ENCODE measurements at regions not wholly inside any gene's neighbourhood (a gene's known extent, or its start where the extent isn't known, plus 50 kb on each side); places are given as distances from the start of the nearest gene placed in this dataset.
A peak's percentile ranks its signal among the peaks of the same experiment; 100 is the strongest.

GRCh38 chr2:134117676-134118075, 136.2 kb upstream of the MGAT5 start:
- intact Hi-C loops (cut with micrococcal nuclease; ENCODE audit: unreplicated experiment) = loop anchor here (1.0 to 5.0 kb wide), 5 partner anchors 90 to 333 kb away; no protein-coding TSS in a partner anchor
- Histone ChIP-seq H3K9me3 (ENCODE audit: low read depth, low read length, poor library complexity, severe bottlenecking) (no peaks in the 10 kb centered on the region), H3K27me3 (replicated peaks; ENCODE audit: insufficient read depth, low read depth, low read length, poor library complexity) (peaks cover 26% of the 10 kb centered on the region), H3K4me1 (ENCODE audit: insufficient read depth, low read length, poor library complexity, severe bottlenecking) (peaks cover 6% of the 10 kb centered on the region), H3K4me3 (ENCODE audit: low read depth, low read length, poor library complexity, severe bottlenecking) (no peak overlapping the region), H3K36me3 (ENCODE audit: insufficient read depth, low read length, poor library complexity, severe bottlenecking) (no peaks in the 10 kb centered on the region), H3K27ac (ENCODE audit: low read depth, low read length, poor library complexity, severe bottlenecking) (no peak overlapping the region)
- ChIA-PET CTCF (interaction anchor here (1.3 to 4.2 kb wide), 3 partner anchors 128 to 333 kb away, joined by 6 to 35 read pairs (median 26); no protein-coding TSS in a partner anchor), POLR2A (ENCODE audit: low non-redundant PET) (interaction anchor here (0.6 kb wide), 2 partner anchors 52 to 312 kb away, joined by 4 read pairs; no protein-coding TSS in a partner anchor)
- no peak for TF ChIP-seq EZH2 (IDR thresholded peaks at IDR 0.05; ENCODE audit: borderline replicate concordance, low read depth, low read length, poor library complexity, severe bottlenecking)
- TF ChIP-seq CTCF (conservative IDR thresholded peaks at IDR 0.05; ENCODE audit: low read depth, low read length) = no peak
- no peak for DNase-seq (ENCODE audit: low spot score)
- BruUV-seq (replicated peaks) = no TSS peak

- TF ChIP-seq CTCF (conservative IDR thresholded peaks at IDR 0.05; ENCODE audit: low read depth, low read length) (peak; percentile 84), EZH2 (IDR thresholded peaks at IDR 0.05; ENCODE audit: borderline replicate concordance, low read depth, low read length, poor library complexity, severe bottlenecking) (no peak)
- intact Hi-C loops (cut with micrococcal nuclease; ENCODE audit: unreplicated experiment) = loop anchor here (1.0 to 5.0 kb wide), 5 partner anchors 89 to 332 kb away; no protein-coding TSS in a partner anchor
- H3K27ac ChIP-seq (ENCODE audit: low read depth, low read length, poor library complexity, severe bottlenecking) = no peak overlapping the region
- no peaks in the 10 kb centered on the region for H3K9me3 ChIP-seq (ENCODE audit: low read depth, low read length, poor library complexity, severe bottlenecking)
- no peaks in the 10 kb centered on the region for H3K36me3 ChIP-seq (ENCODE audit: insufficient read depth, low read length, poor library complexity, severe bottlenecking)
- H3K4me1 ChIP-seq (ENCODE audit: insufficient read depth, low read length, poor library complexity, severe bottlenecking) = peaks cover 6% of the 10 kb centered on the region
- peak; percentile 90 for DNase-seq (ENCODE audit: low spot score)
- POLR2A ChIA-PET (ENCODE audit: low non-redundant PET) = interaction anchor here (0.6 kb wide), 2 partner anchors 51 to 311 kb away, joined by 4 read pairs; no protein-coding TSS in a partner anchor
- H3K27me3 ChIP-seq (replicated peaks; ENCODE audit: insufficient read depth, low read depth, low read length, poor library complexity) = peaks cover 26% of the 10 kb centered on the region
- CTCF ChIA-PET = interaction anchor here (0.6 to 4.2 kb wide), 7 partner anchors 9 to 333 kb away, joined by 3 to 35 read pairs (median 6); no protein-coding TSS in a partner anchor
- no TSS peak for BruUV-seq (replicated peaks)
- no peak overlapping the region for H3K4me3 ChIP-seq (ENCODE audit: low read depth, low read length, poor library complexity, severe bottlenecking)
Measured at GRCh38 chr2:134118279-134119116, 135.4 kb upstream of the MGAT5 start.

- CTCF ChIA-PET = interaction anchor here (0.6 to 4.2 kb wide), 5 partner anchors 8 to 332 kb away, joined by 3 to 35 read pairs (median 8); no protein-coding TSS in a partner anchor
- BruUV-seq (replicated peaks) = no TSS peak
- POLR2A ChIA-PET (ENCODE audit: low non-redundant PET) = no interaction called here
Measured at GRCh38 chr2:134119117-134119712, 134.7 kb upstream of the MGAT5 start.

More at GRCh38 chr2:134119117-134119712, 134.7 kb upstream of the MGAT5 start:
- Histone ChIP-seq H3K36me3 (ENCODE audit: insufficient read depth, low read length, poor library complexity, severe bottlenecking) (no peaks in the 10 kb centered on the region), H3K9me3 (ENCODE audit: low read depth, low read length, poor library complexity, severe bottlenecking) (no peaks in the 10 kb centered on the region), H3K27me3 (replicated peaks; ENCODE audit: insufficient read depth, low read depth, low read length, poor library complexity) (peaks cover 23% of the 10 kb centered on the region), H3K4me1 (ENCODE audit: insufficient read depth, low read length, poor library complexity, severe bottlenecking) (peaks cover 6% of the 10 kb centered on the region), H3K27ac (ENCODE audit: low read depth, low read length, poor library complexity, severe bottlenecking) (no peak overlapping the region), H3K4me3 (ENCODE audit: low read depth, low read length, poor library complexity, severe bottlenecking) (peak overlapping the region; percentile 70)
- TF ChIP-seq EZH2 (IDR thresholded peaks at IDR 0.05; ENCODE audit: borderline replicate concordance, low read depth, low read length, poor library complexity, severe bottlenecking) = no peak
- TF ChIP-seq CTCF (conservative IDR thresholded peaks at IDR 0.05; ENCODE audit: low read depth, low read length) = no peak
- no peak for DNase-seq (ENCODE audit: low spot score)
- intact Hi-C loops (cut with micrococcal nuclease; ENCODE audit: unreplicated experiment) = loop anchor here (2.0 to 5.0 kb wide), 3 partner anchors 88 to 332 kb away; no protein-coding TSS in a partner anchor

Measured in A673 (cell line).